ENCODE measurements at regions not wholly inside any gene's neighbourhood (a gene's known extent, or its start where the extent isn't known, plus 50 kb on each side); places are given as distances from the start of the nearest gene placed in this dataset.

- TF ChIP-seq SUZ12 (IDR thresholded peaks at IDR 0.05; ENCODE audit: extremely low read depth, insufficient read depth, insufficient read length) = no peak
- TF ChIP-seq YY1 (IDR thresholded peaks at IDR 0.05; ENCODE audit: insufficient read depth, insufficient read length) = no peak
- TF ChIP-seq ZNF274 (IDR thresholded peaks at IDR 0.05; ENCODE audit: low read depth, low read length) = no peak
Observed at GRCh38 chr10:6889718-6890117, 309.6 kb upstream of the PRKCQ start.

Measured in NT2/D1 (cell line).